Muscle layer of duodenum (tissue), 2 donors: ENCODE measurements at regions not wholly inside any gene's neighbourhood (a gene's known extent, or its start where the extent isn't known, plus 50 kb on each side); places are given as distances from the start of the nearest gene placed in this dataset.

ENCODE experiments used
- H3K27ac ChIP-seq: one replicate; pipeline ENCODE4 v1.7.0; 2013; ENCODE audit warnings: mild to moderate bottlenecking, low read length
- H3K27me3 ChIP-seq: one replicate; pipeline ENCODE4 v1.7.0; 2013; ENCODE audit warnings: low read depth, mild to moderate bottlenecking, control low read depth, low read length
- H3K36me3 ChIP-seq, 2 donors: one replicate each; pipeline ENCODE4 v1.7.0; 2013; ENCODE audit warnings: low read length in 2 of 2, control low read depth in 1 of 2, mild to moderate bottlenecking in 1 of 2; ENCODE audit not compliant: insufficient read depth in 2 of 2, control insufficient read depth in 1 of 2
- H3K4me1 ChIP-seq, 2 donors: one replicate each; pipeline ENCODE4 v1.7.0; 2013; ENCODE audit warnings: low read length in 2 of 2, mild to moderate bottlenecking in 2 of 2, control low read depth in 1 of 2, moderate library complexity in 1 of 2; ENCODE audit not compliant: insufficient read depth in 2 of 2, control insufficient read depth in 1 of 2
- H3K4me3 ChIP-seq, 2 donors: one replicate each; pipeline ENCODE4 v1.7.0; 2013; ENCODE audit warnings: low read length in 2 of 2, low read depth in 1 of 2, mild to moderate bottlenecking in 1 of 2
- H3K9me3 ChIP-seq, 2 donors: one replicate each; pipeline ENCODE4 v1.7.0; 2013; ENCODE audit warnings: low read length in 2 of 2, control low read depth in 1 of 2, mild to moderate bottlenecking in 1 of 2; ENCODE audit not compliant: control insufficient read depth in 1 of 2
- donor health status: healthy.

DNA sequence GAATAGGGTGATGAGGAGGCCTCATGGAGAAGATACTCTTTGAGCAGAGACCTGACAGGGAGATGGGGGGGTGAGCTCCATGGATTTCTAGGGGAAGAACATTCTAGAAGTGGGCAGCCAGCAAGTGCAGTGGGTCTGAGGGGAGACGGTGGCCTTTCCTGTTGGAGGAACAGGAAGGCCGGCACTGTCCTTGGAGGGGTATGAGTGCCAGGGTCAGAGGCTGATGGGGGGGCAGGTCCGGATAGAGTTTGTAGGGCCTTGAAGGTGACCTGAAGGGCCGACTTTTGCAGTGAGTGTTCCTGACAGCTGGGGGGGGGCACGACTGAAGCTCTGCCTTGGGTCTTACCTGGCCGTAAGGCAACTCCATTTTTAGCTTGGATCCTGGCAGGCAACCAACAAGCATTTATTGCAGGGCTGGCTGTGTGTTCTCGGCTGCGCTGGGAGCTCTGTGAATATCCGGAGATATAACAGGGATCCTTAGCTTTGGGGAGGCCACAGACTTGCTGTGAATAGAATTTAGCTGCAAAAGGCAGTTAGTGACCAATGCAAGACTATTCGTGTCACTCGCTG, 130.6 kb downstream of the MRPS6 start:
- Histone ChIP-seq H3K36me3 (no peaks in the 10 kb centered on the region), H3K27me3 (no peaks in the 10 kb centered on the region), H3K9me3 (no peaks in the 10 kb centered on the region), H3K27ac (no peak overlapping the region), H3K4me1 (peaks cover 7 to 46% of the 10 kb centered on the region in 2 donors), H3K4me3 (no peak overlapping the region)

DNA sequence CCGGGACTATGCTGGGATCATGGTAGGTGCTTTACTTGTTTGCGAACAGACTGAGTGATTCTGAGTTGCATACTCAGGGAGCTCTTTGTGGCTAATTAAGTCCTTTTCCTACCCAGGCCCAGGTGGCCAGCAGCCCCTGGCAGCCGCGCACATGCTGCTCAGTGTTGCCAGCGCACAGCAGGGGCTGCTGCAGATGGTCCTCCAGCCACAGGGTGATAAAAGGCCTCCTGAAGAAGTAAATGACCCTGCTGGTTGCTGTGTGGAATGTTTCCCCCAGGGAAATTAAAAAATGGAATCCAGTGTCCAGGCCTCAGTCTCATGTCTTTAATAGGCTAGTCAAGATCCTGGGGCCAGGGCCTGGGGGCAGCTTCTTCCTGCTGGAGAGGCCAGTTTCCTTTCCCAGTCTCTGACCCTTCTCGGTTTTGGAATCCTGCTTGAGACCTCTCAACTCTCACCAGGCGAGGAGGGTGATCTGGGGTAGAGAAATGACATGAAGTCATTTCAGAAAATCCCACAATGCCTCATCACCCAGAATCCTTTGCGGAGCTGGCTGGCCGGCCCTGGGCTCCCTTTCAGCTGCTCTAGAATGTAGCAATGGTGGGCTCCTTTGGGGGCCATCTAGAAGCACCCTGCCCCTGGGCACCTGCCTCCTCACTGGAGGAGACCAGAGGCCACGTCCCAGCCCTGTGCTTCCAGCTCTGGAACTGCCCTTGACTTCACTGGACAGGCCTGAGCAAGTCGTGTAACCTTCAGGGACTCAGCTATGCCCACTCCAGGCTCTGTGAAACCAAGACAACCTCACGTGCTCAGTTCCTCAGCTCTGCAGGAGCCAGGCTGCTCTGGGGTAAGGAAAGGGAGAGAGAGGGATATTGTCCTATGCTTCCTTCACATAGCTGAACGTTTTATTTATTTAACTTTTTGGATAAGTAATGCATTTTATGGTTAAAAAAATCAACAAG, 131.4 kb downstream of the MRPS6 start:
- no peak overlapping the region for H3K27ac ChIP-seq
- H3K4me1 ChIP-seq: peaks cover 7 to 42% of the 10 kb centered on the region in 2 donors
- no peaks in the 10 kb centered on the region for H3K27me3 ChIP-seq

GRCh38 chr21:34205811-34206571, 132.6 kb downstream of the MRPS6 start:
- Histone ChIP-seq H3K4me3 (no peak overlapping the region), H3K36me3 (no peaks in the 10 kb centered on the region), H3K27ac (no peak overlapping the region), H3K4me1 (peaks cover 7 to 40% of the 10 kb centered on the region in 2 donors), H3K27me3 (no peaks in the 10 kb centered on the region), H3K9me3 (no peaks in the 10 kb centered on the region)

More for the DNA sequence above, 131.4 kb downstream of the MRPS6 start:
- Histone ChIP-seq H3K9me3 (no peaks in the 10 kb centered on the region), H3K36me3 (no peaks in the 10 kb centered on the region), H3K4me3 (no peak overlapping the region)

- Histone ChIP-seq H3K4me3 (no peak overlapping the region), H3K4me1 (no peaks in the 10 kb centered on the region), H3K27ac (no peak overlapping the region), H3K27me3 (no peaks in the 10 kb centered on the region), H3K9me3 (no peaks in the 10 kb centered on the region), H3K36me3 (no peaks in the 10 kb centered on the region)
These were observed 140.6 kb downstream of the MRPS6 start for GRCh38 chr21:34213959-34214358.

DNA sequence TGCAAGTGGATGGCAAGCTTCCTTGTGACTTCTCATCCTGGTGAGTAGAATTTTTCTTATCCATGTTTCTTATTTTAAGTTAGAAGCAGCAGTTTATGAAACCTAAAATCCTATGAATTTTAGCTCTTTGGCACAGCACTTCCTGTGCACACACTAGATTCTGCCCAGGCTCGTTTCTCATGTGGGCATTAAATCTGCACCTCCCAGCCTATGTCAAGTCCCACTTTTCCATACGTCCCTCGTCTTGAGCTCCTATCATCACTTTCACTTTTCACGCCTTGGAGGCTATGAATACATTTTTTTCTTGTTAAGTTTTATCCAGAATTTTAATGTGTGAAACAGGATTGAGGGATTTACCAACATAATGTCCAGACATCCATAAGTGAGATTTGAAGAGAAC, 142.1 kb downstream of the MRPS6 start:
- H3K4me1 ChIP-seq: no peaks in the 10 kb centered on the region
- no peaks in the 10 kb centered on the region for H3K9me3 ChIP-seq
- no peak overlapping the region for H3K27ac ChIP-seq
- H3K4me3 ChIP-seq: no peak overlapping the region
- no peaks in the 10 kb centered on the region for H3K27me3 ChIP-seq
- H3K36me3 ChIP-seq: no peaks in the 10 kb centered on the region

DNA sequence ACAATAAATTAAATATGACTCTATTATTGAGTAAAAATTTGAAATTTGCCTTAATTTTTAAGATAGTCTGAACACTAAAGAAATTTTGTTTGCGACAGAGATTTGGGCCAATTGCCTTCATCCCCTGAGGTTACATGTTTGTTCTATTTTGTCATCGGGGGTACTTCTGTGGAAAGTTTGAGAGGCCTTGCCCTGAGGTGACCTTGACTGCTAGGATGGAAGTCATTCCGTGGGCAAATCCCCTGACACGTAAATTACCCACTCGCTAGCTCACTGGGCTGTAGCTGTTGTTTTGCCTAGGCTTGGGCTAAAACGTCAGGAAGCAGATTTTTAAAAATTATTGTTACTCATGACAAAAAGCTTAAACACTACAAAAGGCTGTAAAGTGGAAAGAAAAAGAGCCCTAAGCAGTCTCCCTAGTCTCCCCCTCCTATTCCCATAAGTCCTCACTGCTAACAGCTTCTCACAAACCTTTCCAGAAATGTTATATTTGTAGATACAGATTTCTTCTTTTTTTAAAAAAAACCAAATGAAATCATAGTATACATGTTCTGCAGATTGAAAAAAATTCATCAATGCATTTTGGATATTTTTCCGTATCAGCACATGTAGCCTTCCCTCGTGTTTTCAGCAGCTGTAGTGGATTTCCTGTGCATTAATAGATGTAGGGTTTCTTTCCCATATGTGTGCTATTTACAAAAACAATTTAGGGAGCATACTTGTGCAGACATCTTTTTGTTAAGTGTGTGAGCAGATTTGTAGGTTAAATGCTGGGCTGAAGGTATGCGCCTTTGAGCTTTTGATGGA, 142.7 kb downstream of the MRPS6 start:
- Histone ChIP-seq H3K9me3 (no peaks in the 10 kb centered on the region), H3K4me1 (no peaks in the 10 kb centered on the region), H3K36me3 (no peaks in the 10 kb centered on the region), H3K27me3 (no peaks in the 10 kb centered on the region), H3K27ac (no peak overlapping the region), H3K4me3 (no peak overlapping the region)

DNA sequence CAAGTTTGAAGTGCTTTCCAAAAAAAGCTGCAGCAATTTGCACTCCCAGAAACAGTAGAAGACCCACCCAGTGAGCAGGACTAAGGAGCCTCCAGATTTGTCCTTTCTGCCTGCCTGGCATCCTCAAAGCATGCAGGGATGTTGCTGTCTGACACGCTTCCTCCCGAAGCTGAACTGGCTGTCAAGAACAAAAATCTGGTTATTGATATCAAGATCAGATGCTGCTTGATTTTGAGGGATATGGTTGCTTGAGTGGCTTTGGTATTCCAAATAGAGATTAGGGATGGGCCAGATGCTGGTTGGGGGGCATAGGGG, 143.3 kb downstream of the MRPS6 start:
- no peak overlapping the region for H3K4me3 ChIP-seq
- H3K27me3 ChIP-seq: no peaks in the 10 kb centered on the region
- H3K27ac ChIP-seq: no peak overlapping the region
- no peaks in the 10 kb centered on the region for H3K4me1 ChIP-seq
- no peaks in the 10 kb centered on the region for H3K36me3 ChIP-seq
- H3K9me3 ChIP-seq: no peaks in the 10 kb centered on the region

- no peaks in the 10 kb centered on the region for H3K4me1 ChIP-seq
- no peaks in the 10 kb centered on the region for H3K9me3 ChIP-seq
- H3K27ac ChIP-seq: no peak overlapping the region
- no peaks in the 10 kb centered on the region for H3K36me3 ChIP-seq
- H3K4me3 ChIP-seq: no peak overlapping the region
- H3K27me3 ChIP-seq: no peaks in the 10 kb centered on the region
These were observed 143.9 kb downstream of the MRPS6 start for GRCh38 chr21:34217263-34217662.

DNA sequence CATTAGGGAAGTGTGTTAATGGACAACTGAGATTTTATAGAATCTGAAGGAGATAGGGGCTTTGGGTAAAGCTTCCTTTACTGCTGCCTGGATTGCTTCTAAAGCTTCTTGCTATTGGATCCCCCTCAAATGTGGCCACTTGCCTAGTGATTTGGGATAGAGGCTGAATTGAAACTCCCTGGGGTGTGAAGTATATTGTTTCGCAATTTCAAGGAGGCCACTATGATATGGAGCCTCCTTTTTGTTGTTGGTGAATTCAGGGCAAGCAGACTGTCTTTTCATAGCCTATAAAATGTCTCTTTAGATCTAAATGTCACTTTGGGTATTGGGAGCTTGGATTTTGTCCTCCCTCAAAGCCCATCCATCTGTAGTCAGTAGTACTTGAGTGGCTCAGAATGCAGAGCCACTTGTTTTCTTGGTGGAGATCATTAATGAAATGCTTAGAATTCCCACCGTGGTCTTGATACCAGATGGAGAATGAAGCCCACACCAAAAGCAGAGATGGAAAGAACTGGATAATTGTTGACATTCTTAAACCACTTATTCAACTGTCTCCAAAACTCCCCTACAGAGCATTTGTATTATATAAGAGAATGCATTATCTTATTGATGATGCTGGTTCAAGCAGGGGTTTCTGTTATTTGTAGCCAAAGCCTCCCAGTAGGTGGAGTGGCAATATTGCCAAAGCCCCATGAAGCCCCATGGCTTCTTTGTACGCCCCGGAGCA, 144.3 kb upstream of the KCNE2 start:
- Histone ChIP-seq H3K4me3 (no peak overlapping the region), H3K27ac (no peak overlapping the region), H3K36me3 (no peaks in the 10 kb centered on the region), H3K4me1 (no peaks in the 10 kb centered on the region), H3K9me3 (no peaks in the 10 kb centered on the region), H3K27me3 (no peaks in the 10 kb centered on the region)

- H3K4me1 ChIP-seq: no peaks in the 10 kb centered on the region
- H3K27me3 ChIP-seq: no peaks in the 10 kb centered on the region
- no peak overlapping the region for H3K27ac ChIP-seq
- H3K9me3 ChIP-seq: no peaks in the 10 kb centered on the region
- no peaks in the 10 kb centered on the region for H3K36me3 ChIP-seq
- H3K4me3 ChIP-seq: no peak overlapping the region
These were observed 143.1 kb upstream of the KCNE2 start for GRCh38 chr21:34220556-34221195.
